ENCODE measurements at regions not wholly inside any gene's neighbourhood (a gene's known extent, or its start where the extent isn't known, plus 50 kb on each side); places are given as distances from the start of the nearest gene placed in this dataset.

DNA sequence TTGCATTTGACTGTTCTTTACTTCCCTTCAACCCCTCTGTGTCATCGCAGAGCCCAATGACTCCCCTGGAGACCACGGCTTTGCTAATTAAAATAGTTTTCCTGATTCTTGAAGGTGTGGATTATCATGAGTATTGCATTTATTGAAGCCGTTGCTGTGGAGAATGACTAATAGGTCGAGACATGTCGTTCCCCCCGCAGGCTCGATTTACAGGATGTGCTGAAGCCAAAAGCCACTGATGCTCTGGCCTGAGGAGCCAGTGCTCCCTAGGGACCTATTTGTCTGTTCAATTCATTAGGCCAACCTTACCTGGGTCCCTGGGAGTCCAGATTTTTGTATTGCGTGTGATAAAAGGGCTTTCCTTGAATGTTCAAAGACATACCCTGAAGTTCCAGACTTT, 102.3 kb downstream of the NPTX2 start:
- no peak for TF ChIP-seq POLR2A (IDR thresholded peaks at IDR 0.05)
- no peak for TF ChIP-seq CTCF (IDR thresholded peaks at IDR 0.05)
- H3K27me3 ChIP-seq: no peaks in the 10 kb centered on the region
- 61% methylated on average over 4 of the region's 8 CpGs for WGBS (ENCODE audit: insufficient coverage, low coverage, low lambda C conversion rate, missing lambda C conversion rate)
- no peaks in the 10 kb centered on the region for H3K9me3 ChIP-seq
- H3K27ac ChIP-seq: no peak overlapping the region
- intact Hi-C loops (cut with DNase I): no loop called here
- H3K36me3 ChIP-seq: no peaks in the 10 kb centered on the region
- H3K4me3 ChIP-seq: no peak overlapping the region
- ATAC-seq (no peak), DNase-seq (no peak)
- no peaks in the 10 kb centered on the region for H3K4me1 ChIP-seq

DNA sequence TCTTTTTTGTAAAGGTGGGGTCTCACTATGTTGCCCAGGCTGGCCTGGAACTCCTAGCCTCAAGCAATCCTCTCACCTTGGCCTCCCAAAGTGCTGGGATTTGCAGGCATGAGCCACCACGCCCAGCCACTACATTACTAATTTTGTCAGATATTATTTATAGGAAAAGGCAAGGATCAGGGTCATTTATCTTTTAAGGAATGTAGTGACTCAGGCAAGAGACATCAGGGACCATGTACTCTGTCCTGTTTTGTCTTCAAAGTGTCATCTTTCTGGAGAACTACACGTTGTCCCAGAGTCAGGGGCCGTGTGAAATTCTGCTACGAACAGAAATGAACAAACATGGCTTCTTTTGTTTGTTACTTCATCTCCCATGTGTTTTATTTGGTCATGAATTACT, 105.3 kb downstream of the NPTX2 start:
- WGBS (ENCODE audit: insufficient coverage, low coverage, low lambda C conversion rate, missing lambda C conversion rate): 37% methylated on average over 3 of the region's 4 CpGs
- no peaks in the 10 kb centered on the region for H3K27me3 ChIP-seq

DNA sequence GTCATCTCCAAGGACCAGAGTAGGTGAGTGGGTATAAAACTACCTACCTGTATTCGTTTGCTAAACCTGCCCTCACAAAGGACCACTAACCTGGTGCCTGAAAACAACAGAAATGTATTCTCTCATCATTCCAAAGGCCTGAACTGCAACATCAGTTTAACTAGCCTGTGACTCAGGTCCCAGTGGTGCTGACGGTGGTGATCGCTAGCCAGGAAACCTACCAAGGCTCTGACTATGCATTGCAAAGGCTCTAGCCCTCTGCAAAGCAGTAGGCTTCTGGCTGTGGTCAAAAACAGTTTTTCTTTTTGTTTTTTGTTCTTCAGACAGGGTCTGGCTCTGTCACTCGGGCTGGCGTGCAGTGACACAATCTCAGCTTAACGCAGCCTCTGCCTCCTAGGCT, 107.5 kb downstream of the NPTX2 start:
- no peaks in the 10 kb centered on the region for H3K9me3 ChIP-seq
- intact Hi-C loops (cut with DNase I): no loop called here
- 51% methylated on average over 6 of the region's 6 CpGs for WGBS (ENCODE audit: insufficient coverage, low coverage, low lambda C conversion rate, missing lambda C conversion rate)

More for the DNA sequence above, 105.3 kb downstream of the NPTX2 start:
- Histone ChIP-seq H3K9me3 (no peaks in the 10 kb centered on the region), H3K27ac (no peak overlapping the region), H3K36me3 (no peaks in the 10 kb centered on the region), H3K4me1 (no peaks in the 10 kb centered on the region), H3K4me3 (no peak overlapping the region)
- DNase-seq (no peak), ATAC-seq (no peak)
- no peak for TF ChIP-seq POLR2A (IDR thresholded peaks at IDR 0.05)
- no peak for TF ChIP-seq CTCF (IDR thresholded peaks at IDR 0.05)
- intact Hi-C loops (cut with DNase I): no loop called here

GRCh38 chr7:98727146-98727709, 110.1 kb downstream of the NPTX2 start:
- TF ChIP-seq CTCF (IDR thresholded peaks at IDR 0.05) (no peak), POLR2A (IDR thresholded peaks at IDR 0.05) (no peak)
- intact Hi-C loops (cut with DNase I): no loop called here

More for the DNA sequence above, 107.5 kb downstream of the NPTX2 start:
- TF ChIP-seq POLR2A (IDR thresholded peaks at IDR 0.05) (no peak), CTCF (IDR thresholded peaks at IDR 0.05) (no peak)
- Histone ChIP-seq H3K4me1 (no peaks in the 10 kb centered on the region), H3K36me3 (no peaks in the 10 kb centered on the region), H3K4me3 (no peak overlapping the region), H3K27me3 (no peaks in the 10 kb centered on the region), H3K27ac (no peak overlapping the region)
- ATAC-seq: no peak
- no peak for DNase-seq

GRCh38 chr7:98728555-98728954, 111.5 kb downstream of the NPTX2 start:
- H3K4me3 ChIP-seq: no peak overlapping the region
- TF ChIP-seq CTCF (IDR thresholded peaks at IDR 0.05) (no peak), POLR2A (IDR thresholded peaks at IDR 0.05) (no peak)
- intact Hi-C loops (cut with DNase I): no loop called here
- no peak for DNase-seq
- no peaks in the 10 kb centered on the region for H3K36me3 ChIP-seq
- no peak for ATAC-seq
- no peaks in the 10 kb centered on the region for H3K9me3 ChIP-seq
- no peaks in the 10 kb centered on the region for H3K4me1 ChIP-seq
- no peak overlapping the region for H3K27ac ChIP-seq
- no peaks in the 10 kb centered on the region for H3K27me3 ChIP-seq
- WGBS (ENCODE audit: insufficient coverage, low coverage, low lambda C conversion rate, missing lambda C conversion rate): 51% methylated on average over 3 of the region's 3 CpGs

More at GRCh38 chr7:98727146-98727709, 110.1 kb downstream of the NPTX2 start:
- Histone ChIP-seq H3K4me1 (no peaks in the 10 kb centered on the region), H3K27me3 (no peaks in the 10 kb centered on the region), H3K4me3 (no peak overlapping the region), H3K27ac (no peak overlapping the region), H3K9me3 (no peaks in the 10 kb centered on the region), H3K36me3 (no peaks in the 10 kb centered on the region)
- ATAC-seq: no peak
- DNase-seq: no peak
- WGBS (ENCODE audit: insufficient coverage, low coverage, low lambda C conversion rate, missing lambda C conversion rate): 55% methylated on average over 7 of the region's 7 CpGs
